GM18870 (cell line): ENCODE measurements at regions not wholly inside any gene's neighbourhood (a gene's known extent, or its start where the extent isn't known, plus 50 kb on each side); places are given as distances from the start of the nearest gene placed in this dataset.
"Not testable (repeated sequence)": the region's sequence is repeated elsewhere in the genome, so short reads cannot be mapped to it uniquely, and the experiment has no call there.

Experiments used
- ATAC-seq: cut with Tn5 transposase; IDR thresholded peaks from one replicate; pipeline ENCODE4 v1.9.1; 2021; ENCODE audit warnings: moderate library complexity; ENCODE audit not compliant: unreplicated experiment

GRCh38 chr18:35770376-35771014, 189.0 kb downstream of the GALNT1 start:
- no peak for ATAC-seq

GRCh38 chr18:35771172-35771571, 189.6 kb downstream of the GALNT1 start:
- no peak for ATAC-seq

GRCh38 chr18:35775887-35776286, 194.3 kb downstream of the GALNT1 start:
- no peak for ATAC-seq

- no peak for ATAC-seq
These were observed 194.9 kb downstream of the GALNT1 start for GRCh38 chr18:35776473-35776872.

GRCh38 chr18:35777039-35777438, 195.4 kb upstream of the RMP24 start:
- no peak for ATAC-seq

- ATAC-seq = no peak
These were observed 193.4 kb upstream of the RMP24 start for GRCh38 chr18:35778850-35779627.

- ATAC-seq = no peak
These were observed 191.5 kb upstream of the RMP24 start for GRCh38 chr18:35780937-35781336.

GRCh38 chr18:35782926-35783325, 189.6 kb upstream of the RMP24 start:
- ATAC-seq = no peak

GRCh38 chr18:35786365-35787042, 186.0 kb upstream of the RMP24 start:
- no peak for ATAC-seq

GRCh38 chr18:35789543-35789942, 182.9 kb upstream of the RMP24 start:
- no peak for ATAC-seq

- ATAC-seq = no peak
These were observed 174.5 kb upstream of the RMP24 start for GRCh38 chr18:35797948-35798347.

GRCh38 chr18:35803551-35803950, 168.9 kb upstream of the RMP24 start:
- no peak for ATAC-seq

- ATAC-seq = no peak
These were observed 168.1 kb upstream of the RMP24 start for GRCh38 chr18:35804377-35804776.

- ATAC-seq = no peak
These were observed 164.6 kb upstream of the RMP24 start for GRCh38 chr18:35807811-35808335.

- no peak for ATAC-seq
These were observed 163.7 kb upstream of the RMP24 start for GRCh38 chr18:35808796-35809195.

- no peak for ATAC-seq
These were observed 162.0 kb upstream of the RMP24 start for GRCh38 chr18:35810520-35810919.

GRCh38 chr18:35811896-35812295, 160.6 kb upstream of the RMP24 start:
- ATAC-seq = no peak

- ATAC-seq = not testable (repeated sequence)
These were observed 157.5 kb upstream of the RMP24 start for GRCh38 chr18:35815011-35815410.

- no peak for ATAC-seq
These were observed 156.5 kb upstream of the RMP24 start for GRCh38 chr18:35816003-35816402.

GRCh38 chr18:35817604-35818352, 154.7 kb upstream of the RMP24 start:
- no peak for ATAC-seq

- no peak for ATAC-seq
These were observed 154.2 kb upstream of the RMP24 start for GRCh38 chr18:35818353-35818667.
